GM12873 (cell line): ENCODE measurements at regions not wholly inside any gene's neighbourhood (a gene's known extent, or its start where the extent isn't known, plus 50 kb on each side); places are given as distances from the start of the nearest gene placed in this dataset.

Experiments
- CTCF ChIP-seq: IDR thresholded peaks from 2 replicates; pipeline ENCODE4 v1.5.1; 2012; ENCODE audit warnings: low read depth, mild to moderate bottlenecking, moderate library complexity, low read length, control low read depth; ENCODE audit not compliant: insufficient read depth; ENCODE audit errors: missing control alignments

DNA sequence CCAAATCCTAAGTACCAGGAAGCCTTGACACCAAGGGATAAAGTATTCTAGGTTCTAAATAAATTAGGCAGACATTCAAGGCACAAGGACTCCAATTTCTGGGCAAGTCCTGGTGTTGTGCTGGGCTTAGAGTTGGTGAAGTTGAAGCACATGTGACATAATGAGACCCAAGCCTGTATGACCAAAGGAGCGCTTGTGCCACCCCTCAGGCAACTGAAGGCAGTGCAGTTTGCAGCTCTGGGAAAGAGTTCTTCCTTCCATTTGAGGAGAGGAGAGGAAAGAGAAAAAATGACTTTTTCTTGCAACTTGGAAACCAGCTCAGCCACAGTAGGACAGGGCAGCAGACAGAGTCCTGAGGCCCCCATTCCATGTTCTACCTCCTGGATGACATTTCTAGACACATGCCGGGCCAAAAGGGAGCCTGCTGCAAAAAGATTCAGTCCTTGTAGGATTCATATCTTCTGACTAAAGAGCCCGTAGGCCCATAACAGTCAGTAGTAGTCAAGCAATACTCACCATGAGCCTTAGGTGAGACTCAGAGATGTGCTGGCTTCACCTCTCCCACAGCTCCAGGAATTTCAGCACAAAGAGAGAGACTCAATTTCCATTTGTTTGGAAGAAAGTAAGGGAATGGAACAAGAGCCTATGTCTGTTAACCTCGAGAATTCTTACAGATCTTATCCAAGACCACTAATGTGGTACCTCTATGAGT, 588.8 kb upstream of the BCHE start:
- no peak for TF ChIP-seq CTCF

DNA sequence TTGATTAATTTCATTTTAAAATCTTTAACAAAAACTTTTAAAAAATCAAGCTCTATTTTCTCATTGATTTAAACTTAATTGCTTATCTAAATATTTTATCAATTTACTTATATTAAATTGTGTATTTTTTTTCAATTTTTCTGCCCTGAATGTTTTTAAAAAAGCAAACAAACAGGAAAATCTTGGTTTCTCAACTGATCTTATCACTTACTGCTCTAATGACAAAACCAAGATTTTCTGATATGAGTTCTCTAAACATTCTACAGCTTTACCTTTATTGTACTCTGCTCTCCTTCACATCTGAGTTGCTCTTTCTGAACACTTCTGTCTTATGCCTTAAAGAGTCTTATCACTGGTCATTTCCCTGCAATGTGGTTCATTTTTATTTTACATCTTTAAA, 587.8 kb upstream of the BCHE start:
- TF ChIP-seq CTCF = no peak

DNA sequence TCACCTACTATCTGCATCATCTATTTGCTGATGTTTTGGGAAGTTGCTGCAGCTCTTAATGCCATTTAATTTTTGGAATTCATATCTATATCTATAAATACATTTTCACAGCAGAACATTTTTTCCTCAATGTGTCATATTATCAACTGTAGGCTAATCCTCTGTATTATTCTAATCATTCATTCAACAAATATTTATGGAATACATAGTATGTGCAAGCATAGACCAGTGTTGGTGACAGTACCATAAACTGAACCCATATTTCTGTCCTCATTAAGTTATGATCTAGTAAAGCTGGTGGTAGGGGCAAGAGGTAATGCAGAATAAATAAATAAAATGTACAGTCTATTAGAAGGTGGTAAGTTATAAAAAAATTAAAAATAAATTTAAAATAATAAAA, 585.3 kb upstream of the BCHE start:
- TF ChIP-seq CTCF = no peak

- no peak for TF ChIP-seq CTCF
Observed at GRCh38 chr3:166420071-166420470, 582.8 kb upstream of the BCHE start.

- no peak for TF ChIP-seq CTCF
Observed at GRCh38 chr3:166405896-166406295, 568.7 kb upstream of the BCHE start.

GRCh38 chr3:166405465-166405864, 568.2 kb upstream of the BCHE start:
- no peak for TF ChIP-seq CTCF

DNA sequence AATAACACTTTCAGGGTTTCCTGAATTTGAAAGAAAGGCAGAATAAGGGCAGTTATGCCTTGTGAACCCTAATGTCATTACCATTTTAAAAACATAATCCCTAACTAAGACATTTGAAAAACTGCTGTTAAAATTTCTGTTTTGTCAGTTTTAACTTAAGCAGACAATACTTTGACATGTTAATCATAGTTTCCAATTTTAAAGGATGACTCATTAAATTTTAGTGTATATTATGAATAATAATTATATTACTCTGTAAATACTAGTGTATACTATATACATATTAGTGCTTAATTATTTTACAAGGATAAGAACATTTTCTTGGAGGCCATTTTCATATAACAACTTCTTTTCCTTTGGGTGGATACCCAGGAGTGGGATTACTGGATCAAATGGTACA, 553.1 kb upstream of the BCHE start:
- no peak for TF ChIP-seq CTCF
